Lung microvascular endothelial cell (primary cell): ENCODE measurements at regions not wholly inside any gene's neighbourhood (a gene's known extent, or its start where the extent isn't known, plus 50 kb on each side); places are given as distances from the start of the nearest gene placed in this dataset.
A peak's percentile ranks its signal among the peaks of the same experiment; 100 is the strongest.
"Not testable (repeated sequence)": the region's sequence is repeated elsewhere in the genome, so short reads cannot be mapped to it uniquely, and the experiment has no call there.

ENCODE experiments used
- DNase-seq, 2 donors: peaks; one replicate each; pipeline versions ENCODE4 v3.0.0 to v3.0.0-alpha.2; 2010; ENCODE audit warnings: low read depth in 2 of 2

DNA sequence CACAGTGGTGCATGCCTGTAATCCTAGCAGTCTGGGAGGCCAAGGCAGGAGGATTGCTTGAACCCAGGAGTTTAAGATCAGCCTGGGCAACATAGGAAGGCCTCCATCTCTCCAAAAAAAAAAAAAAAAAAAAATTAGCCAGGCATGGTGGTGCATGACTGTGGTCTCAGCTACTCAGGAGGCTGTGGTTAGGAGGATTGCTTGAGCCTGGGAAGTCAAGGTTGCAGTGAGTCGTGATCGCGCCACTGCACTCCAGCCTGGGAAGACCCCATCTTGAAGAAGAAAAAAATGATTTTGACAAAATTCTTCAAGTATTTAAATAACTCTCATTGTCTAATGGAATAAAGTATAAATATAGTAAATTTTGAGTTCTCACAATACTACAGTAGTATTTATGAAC, 219.2 kb upstream of the SSTR1 start:
- DNase-seq, result no peak

- no peak for DNase-seq
Measured at GRCh38 chr14:37991027-37991426, 216.7 kb upstream of the SSTR1 start.

GRCh38 chr14:37992499-37992898, 215.2 kb upstream of the SSTR1 start:
- no peak for DNase-seq

DNA sequence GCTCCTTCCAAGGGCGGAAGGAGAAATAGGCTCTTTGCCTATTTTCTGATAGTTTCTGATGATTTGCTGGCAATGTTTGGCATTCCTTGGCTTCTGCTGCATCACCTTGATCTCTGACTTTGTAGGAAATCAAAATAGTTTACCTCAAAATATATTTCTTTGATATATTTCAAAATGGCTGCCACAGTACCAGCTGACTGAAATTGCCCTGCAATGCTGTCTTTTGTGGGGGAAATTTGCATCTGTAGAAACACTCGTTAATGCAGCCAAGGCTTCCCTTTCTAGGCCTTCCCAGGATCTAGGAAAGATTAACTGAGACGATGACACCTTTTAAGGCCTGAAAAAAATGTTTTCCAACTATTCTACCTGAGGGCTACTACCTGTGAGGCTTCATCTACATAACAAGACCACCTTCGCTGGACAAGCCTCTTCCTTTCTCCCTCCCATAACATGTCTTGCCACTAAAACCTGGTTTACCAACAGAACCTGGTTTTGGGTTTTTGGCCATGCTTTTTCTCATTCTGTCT, 212.8 kb upstream of the SSTR1 start:
- DNase-seq, result no peak

DNA sequence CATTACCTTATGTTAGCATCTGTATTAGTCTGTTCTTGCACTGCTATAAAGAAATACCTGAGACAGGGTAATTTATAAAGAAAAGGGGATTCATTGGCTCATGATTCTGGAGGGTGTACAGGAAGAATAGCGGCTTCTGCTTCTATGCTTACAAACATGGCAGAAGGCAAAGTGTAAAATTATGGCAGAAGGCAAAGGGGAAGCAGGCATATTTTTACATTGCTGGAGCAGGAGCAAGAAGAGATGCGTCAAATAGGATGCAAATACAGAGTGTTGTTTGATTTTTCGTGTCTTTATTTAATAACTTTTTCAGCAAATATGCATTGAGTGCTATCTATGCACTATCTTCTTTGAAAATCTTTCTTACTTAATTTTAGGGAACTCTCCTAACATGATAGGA, 210.7 kb upstream of the SSTR1 start:
- no peak for DNase-seq

DNA sequence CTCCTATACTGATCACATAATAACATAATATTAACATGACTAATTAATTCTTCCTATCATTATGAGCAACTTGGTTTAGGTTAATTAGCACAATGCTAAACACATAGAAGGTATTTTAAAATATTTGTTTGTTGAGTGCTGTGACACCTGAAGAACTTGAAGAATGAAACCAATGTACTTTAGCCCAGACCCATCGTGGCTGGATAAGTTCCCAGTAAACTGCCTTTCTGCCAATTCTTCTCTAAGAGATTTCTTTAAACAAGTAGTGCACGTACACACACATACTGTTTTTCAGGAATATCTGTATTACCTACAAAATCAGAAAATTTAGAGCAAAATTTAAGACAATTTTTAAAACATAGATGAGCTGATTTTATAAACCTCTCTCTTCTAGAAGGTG, 207.4 kb upstream of the SSTR1 start:
- no peak for DNase-seq

GRCh38 chr14:38001501-38001900, 206.2 kb upstream of the SSTR1 start:
- no peak for DNase-seq

GRCh38 chr14:38003746-38004609, 203.7 kb upstream of the SSTR1 start:
- no peak for DNase-seq

- DNase-seq, result no peak
Measured at GRCh38 chr14:38004610-38004879, 203.2 kb upstream of the SSTR1 start.

- DNase-seq, result not testable (repeated sequence)
Measured at GRCh38 chr14:38011156-38011555, 196.5 kb upstream of the SSTR1 start.

- DNase-seq, result no peak
Measured at GRCh38 chr14:38012056-38012455, 195.6 kb upstream of the SSTR1 start.

DNA sequence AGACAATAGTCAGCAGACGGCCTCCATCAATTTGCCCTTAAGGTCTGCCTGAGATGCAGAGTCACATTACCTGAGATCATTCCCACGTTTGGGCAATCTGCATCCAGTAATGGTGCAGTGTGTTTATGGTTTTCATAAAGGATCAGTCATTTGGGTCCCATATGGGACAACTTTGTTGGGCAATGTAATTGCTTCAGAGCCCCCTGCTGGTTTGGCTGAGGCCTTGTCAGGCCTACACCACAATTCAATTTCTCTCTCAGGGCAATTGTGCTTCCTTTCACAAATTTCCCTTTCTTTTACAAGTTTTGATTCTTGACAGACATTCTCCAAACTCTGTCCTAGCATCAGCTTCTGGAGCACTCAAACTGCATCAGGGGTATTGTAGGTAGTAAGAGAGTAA, 191.2 kb upstream of the SSTR1 start:
- DNase-seq, result peak in 1 of 2 donors; percentile 1

- DNase-seq, result no peak
Measured at GRCh38 chr14:38021861-38022260, 185.8 kb upstream of the SSTR1 start.

DNA sequence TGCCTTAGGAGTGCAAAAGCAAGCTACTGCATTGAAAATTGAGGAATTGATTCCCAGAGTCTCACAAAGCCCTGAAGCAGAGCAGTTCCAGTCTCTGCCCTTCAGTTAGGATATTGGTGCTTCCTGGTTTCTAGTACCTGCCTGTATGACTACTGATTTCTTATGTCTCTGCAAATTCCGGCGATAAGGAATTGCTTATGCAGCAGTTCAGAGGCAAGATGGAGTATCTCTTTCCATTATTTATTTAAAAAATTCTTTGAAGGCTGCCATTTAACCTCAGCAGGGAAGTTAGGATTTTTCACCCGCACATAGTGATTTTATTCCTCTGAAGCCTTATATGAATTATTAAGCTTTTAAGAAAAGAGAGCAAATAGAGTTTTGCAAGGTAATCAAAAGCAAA, 184.9 kb upstream of the SSTR1 start:
- DNase-seq, result no peak

GRCh38 chr14:38038171-38038570, 169.5 kb upstream of the SSTR1 start:
- no peak for DNase-seq

DNA sequence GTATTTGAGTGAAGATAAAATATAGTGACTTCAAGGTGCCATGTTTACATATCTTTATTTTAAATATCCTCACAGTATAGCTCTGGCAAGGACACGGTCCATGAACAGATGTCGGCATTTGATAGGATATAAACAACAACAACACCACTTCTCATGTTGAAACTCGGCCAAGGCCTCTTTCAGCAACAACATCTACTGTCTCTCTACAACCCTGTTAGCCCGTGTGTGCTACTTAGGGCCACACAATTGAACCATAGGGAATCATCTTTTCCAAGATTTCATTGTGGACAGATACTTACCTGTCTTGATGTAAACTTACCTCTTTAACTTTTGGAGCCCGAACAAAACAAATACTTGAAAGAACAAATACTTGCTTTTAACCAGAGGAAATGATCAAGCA, 168.7 kb upstream of the SSTR1 start:
- no peak for DNase-seq

GRCh38 chr14:38039496-38039895, 168.2 kb upstream of the SSTR1 start:
- DNase-seq, result no peak

GRCh38 chr14:38040411-38040810, 167.3 kb upstream of the SSTR1 start:
- DNase-seq, result no peak

GRCh38 chr14:38042322-38042721, 165.4 kb upstream of the SSTR1 start:
- peak; percentile 5 to 39 for DNase-seq

DNA sequence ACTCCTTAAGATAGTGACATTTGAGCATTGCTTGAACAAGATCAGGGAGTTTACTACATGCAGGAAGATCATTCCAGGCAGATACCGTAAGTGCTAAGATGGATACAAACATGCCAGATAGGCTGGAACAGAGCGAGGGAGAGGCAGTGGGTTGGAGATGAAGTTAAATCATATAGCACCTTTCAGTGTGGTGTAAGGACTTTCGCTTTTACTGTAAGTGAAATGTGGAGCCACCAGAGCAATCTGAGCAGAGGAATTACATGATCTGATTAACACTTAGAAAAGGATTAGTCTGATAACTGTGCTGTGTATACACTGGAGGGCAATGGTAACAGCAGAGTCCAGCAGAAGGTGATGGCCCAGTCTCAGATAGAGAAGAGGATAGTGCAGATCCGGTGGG, 163.0 kb upstream of the SSTR1 start:
- no peak for DNase-seq

- DNase-seq, result no peak
Measured at GRCh38 chr14:38045461-38045860, 162.2 kb upstream of the SSTR1 start.

DNA sequence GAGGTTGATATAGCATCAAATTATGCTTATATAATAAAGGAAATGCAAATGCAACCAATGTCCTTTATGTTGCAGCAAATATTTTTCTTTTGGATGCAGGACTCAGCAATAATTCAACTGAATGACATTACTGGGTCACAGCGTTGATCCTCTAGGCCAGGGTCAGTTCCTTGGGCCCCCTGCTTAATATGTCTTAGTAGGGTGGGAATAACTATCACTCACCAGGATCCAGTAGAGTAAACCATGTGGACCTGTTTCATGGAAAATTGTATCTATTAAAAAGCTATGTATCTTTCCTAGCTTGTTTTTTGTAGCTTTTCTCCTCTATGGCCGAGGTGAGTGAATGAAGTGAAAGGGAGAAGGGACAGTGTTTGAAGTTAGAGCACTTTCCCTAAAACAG, 161.5 kb upstream of the SSTR1 start:
- DNase-seq, result no peak

DNA sequence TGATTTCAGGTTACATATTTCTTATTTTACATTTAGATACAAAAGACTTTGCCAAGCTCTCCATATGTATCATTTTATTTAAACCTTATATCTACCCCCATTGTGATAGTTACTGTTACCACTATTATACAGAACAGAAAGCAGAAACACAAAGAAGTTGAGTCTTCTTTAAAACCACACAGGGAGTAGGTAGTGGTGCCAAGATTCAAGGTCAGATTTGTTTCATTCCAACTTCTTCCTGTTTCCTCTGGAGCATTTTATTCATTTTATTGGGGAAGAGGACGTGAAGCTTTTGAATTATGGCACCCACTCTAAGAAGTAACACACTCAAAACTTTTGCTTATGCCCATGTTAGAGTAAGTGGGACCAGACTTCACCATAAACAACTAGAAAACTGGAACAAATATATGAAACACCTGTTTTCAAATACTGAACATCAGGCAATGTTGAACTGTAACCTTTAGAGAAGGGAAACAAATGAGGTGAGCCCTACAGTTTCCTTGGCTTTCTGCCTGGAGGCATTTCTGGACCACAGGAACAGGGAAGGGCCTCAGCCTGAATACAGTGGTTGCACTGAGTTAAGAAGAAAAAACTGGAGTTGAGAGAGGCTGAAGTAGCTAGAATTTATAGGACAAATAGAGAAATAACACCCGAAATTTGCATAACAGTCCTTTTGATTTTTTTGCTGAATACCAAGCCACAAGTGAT, 160.4 kb upstream of the SSTR1 start:
- DNase-seq, result peak in 1 of 2 donors; percentile 5
